Adrenal gland (tissue), 5 donors: ENCODE measurements at regions not wholly inside any gene's neighbourhood (a gene's known extent, or its start where the extent isn't known, plus 50 kb on each side); places are given as distances from the start of the nearest gene placed in this dataset.

Experiments used
- CTCF ChIP-seq, 6 experiments: fragments of 450-650 bp in 4 of 6; fragments of 200-600 bp in 2 of 6; sonication (generic) in 1 of 6; IDR thresholded peaks; 1 replicate in 5 of 6; 2 replicates in 1 of 6; pipeline versions ENCODE4 v1.5.1 to v1.8.0; 2016 to 2021; ENCODE audit warnings: antibody characterized with exemption in 6 of 6, mild to moderate bottlenecking in 2 of 6, moderate library complexity in 1 of 6
- POLR2A ChIP-seq, 2 donors: fragments of 450-650 bp; IDR thresholded peaks; one replicate each; pipeline ENCODE4 v1.6.1; 2017; ENCODE audit warnings: antibody characterized with exemption in 2 of 2, mild to moderate bottlenecking in 2 of 2, moderate library complexity in 1 of 2
- donor health status: DM: no; HTN: no; CAD: no.

GRCh38 chr20:52783769-52784168 lies 188.4 kb upstream of the TSHZ2 start:
- TF ChIP-seq CTCF (IDR thresholded peaks at IDR 0.05): peak in 1 of 6 experiments; percentile 19
- no peak for TF ChIP-seq POLR2A (IDR thresholded peaks at IDR 0.05)
